ENCODE measurements at regions not wholly inside any gene's neighbourhood (a gene's known extent, or its start where the extent isn't known, plus 50 kb on each side); places are given as distances from the start of the nearest gene placed in this dataset.
A peak's percentile ranks its signal among the peaks of the same experiment; 100 is the strongest.

DNA sequence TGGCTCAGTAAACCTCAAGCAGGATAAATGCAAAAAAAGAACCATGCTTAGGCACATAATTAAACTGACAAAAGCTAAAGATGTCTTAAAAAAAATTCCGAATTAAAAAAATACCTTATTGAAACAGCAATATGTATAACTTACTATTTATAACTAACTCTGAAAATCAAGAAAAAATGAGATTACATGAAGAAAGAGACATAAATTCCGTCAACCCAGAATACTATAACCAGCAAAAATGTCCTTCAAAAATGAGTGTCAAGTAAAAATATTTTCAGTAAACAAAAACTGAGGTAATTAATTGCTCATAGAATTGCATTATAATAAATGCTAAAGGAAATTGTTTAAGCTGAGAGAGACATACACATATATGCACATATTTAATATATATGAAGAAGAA is 474.5 kb upstream of the SYT4 start:
- Histone ChIP-seq H3K27me3 (ENCODE audit: control insufficient read depth, insufficient read depth, low read length) (no peaks in the 10 kb centered on the region), H3K27ac (ENCODE audit: low read depth in 2 of 2, low read length in 2 of 2) (no peak overlapping the region), H3K4me3 (ENCODE audit: low read length in 3 of 3) (no peak overlapping the region), H3K4me1 (ENCODE audit: control insufficient read depth in 2 of 3, insufficient read depth in 2 of 3, low read depth in 1 of 3, low read length in 3 of 3) (no peaks in the 10 kb centered on the region), H3K9me3 (ENCODE audit: control insufficient read depth in 2 of 3, insufficient read depth in 1 of 3, low read length in 3 of 3) (peaks cover 0 to 12% (median 0%) of the 10 kb centered on the region in 3 donors), H3K9ac (ENCODE audit: low read length in 3 of 3) (no peak overlapping the region), H3K36me3 (ENCODE audit: control insufficient read depth in 2 of 3, insufficient read depth in 3 of 3, low read length in 3 of 3) (no peaks in the 10 kb centered on the region)
- TF ChIP-seq, protein P1, sequence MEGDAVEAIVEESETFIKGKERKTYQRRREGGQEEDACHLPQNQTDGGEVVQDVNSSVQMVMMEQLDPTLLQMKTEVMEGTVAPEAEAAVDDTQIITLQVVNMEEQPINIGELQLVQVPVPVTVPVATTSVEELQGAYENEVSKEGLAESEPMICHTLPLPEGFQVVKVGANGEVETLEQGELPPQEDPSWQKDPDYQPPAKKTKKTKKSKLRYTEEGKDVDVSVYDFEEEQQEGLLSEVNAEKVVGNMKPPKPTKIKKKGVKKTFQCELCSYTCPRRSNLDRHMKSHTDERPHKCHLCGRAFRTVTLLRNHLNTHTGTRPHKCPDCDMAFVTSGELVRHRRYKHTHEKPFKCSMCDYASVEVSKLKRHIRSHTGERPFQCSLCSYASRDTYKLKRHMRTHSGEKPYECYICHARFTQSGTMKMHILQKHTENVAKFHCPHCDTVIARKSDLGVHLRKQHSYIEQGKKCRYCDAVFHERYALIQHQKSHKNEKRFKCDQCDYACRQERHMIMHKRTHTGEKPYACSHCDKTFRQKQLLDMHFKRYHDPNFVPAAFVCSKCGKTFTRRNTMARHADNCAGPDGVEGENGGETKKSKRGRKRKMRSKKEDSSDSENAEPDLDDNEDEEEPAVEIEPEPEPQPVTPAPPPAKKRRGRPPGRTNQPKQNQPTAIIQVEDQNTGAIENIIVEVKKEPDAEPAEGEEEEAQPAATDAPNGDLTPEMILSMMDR (IDR thresholded peaks at IDR 0.05; ENCODE audit: borderline replicate concordance, extremely low read depth, insufficient read depth): no peak
- FAIRE-seq (no peak), DNase-seq (peak in 2 of 5 donors; percentile 4 to 10)
- intact Hi-C loops (cut with DNase I): no loop called here

DNA sequence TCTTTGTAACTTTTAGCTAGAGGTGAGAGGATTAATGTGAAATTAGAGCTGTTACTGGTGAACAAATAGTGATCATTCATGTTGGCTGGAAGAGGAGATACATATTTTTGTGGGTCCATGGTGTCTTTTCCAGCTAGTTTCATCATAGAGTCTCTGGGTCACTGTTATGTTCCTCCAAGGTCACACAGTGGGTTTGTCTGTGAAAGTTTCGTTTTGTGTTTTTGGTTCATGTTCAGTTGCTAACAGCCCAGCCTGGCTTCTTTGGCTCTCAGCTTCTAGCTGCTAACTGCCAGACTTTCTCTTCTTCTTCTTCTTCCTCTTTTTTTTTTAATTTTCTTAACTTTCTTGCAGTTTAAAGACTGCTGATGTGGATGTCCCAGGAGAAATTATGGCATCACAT is 480.0 kb upstream of the SYT4 start:
- H3K27ac ChIP-seq (ENCODE audit: low read depth in 2 of 2, low read length in 2 of 2): no peak overlapping the region

DNA sequence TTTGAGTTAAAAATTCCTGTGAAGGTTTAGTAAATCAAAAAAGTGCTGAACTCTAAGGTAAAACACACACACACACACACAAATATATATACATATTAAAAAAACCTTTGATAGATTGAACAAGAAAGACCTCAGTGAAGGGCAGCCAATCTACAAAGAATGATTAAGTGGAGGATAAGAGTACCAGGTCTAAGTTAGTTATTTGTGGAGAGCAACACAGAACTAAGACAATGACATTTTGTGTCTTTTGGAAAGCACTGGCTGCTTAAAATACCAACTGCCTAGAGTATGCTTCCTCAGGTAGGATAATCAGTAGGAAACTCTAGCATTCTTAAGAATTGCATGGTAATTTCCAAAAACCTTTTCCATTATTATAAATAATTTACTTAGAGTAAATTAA is 481.4 kb upstream of the SYT4 start:
- FAIRE-seq: no peak

More for the DNA sequence above, 480.0 kb upstream of the SYT4 start:
- H3K9me3 ChIP-seq (ENCODE audit: control insufficient read depth in 2 of 3, insufficient read depth in 1 of 3, low read length in 3 of 3): no peaks in the 10 kb centered on the region
- TF ChIP-seq, protein P1 (IDR thresholded peaks at IDR 0.05; ENCODE audit: borderline replicate concordance, extremely low read depth, insufficient read depth): no peak
- FAIRE-seq (no peak), DNase-seq (no peak)
- no peaks in the 10 kb centered on the region for H3K4me1 ChIP-seq (ENCODE audit: control insufficient read depth in 2 of 3, insufficient read depth in 2 of 3, low read depth in 1 of 3, low read length in 3 of 3)
- intact Hi-C loops (cut with DNase I): no loop called here
- H3K27me3 ChIP-seq (ENCODE audit: control insufficient read depth, insufficient read depth, low read length): no peaks in the 10 kb centered on the region
- H3K4me3 ChIP-seq (ENCODE audit: low read length in 3 of 3): no peak overlapping the region
- no peak overlapping the region for H3K9ac ChIP-seq (ENCODE audit: low read length in 3 of 3)
- H3K36me3 ChIP-seq (ENCODE audit: control insufficient read depth in 2 of 3, insufficient read depth in 3 of 3, low read length in 3 of 3): no peaks in the 10 kb centered on the region

More for the DNA sequence above, 481.4 kb upstream of the SYT4 start:
- no peaks in the 10 kb centered on the region for H3K27me3 ChIP-seq (ENCODE audit: control insufficient read depth, insufficient read depth, low read length)
- H3K9ac ChIP-seq (ENCODE audit: low read length in 3 of 3): no peak overlapping the region
- H3K27ac ChIP-seq (ENCODE audit: low read depth in 2 of 2, low read length in 2 of 2): no peak overlapping the region
- DNase-seq: no peak
- H3K4me3 ChIP-seq (ENCODE audit: low read length in 3 of 3): no peak overlapping the region
- TF ChIP-seq, protein P1 (IDR thresholded peaks at IDR 0.05; ENCODE audit: borderline replicate concordance, extremely low read depth, insufficient read depth): no peak
- no peaks in the 10 kb centered on the region for H3K36me3 ChIP-seq (ENCODE audit: control insufficient read depth in 2 of 3, insufficient read depth in 3 of 3, low read length in 3 of 3)
- intact Hi-C loops (cut with DNase I): no loop called here
- H3K4me1 ChIP-seq (ENCODE audit: control insufficient read depth in 2 of 3, insufficient read depth in 2 of 3, low read depth in 1 of 3, low read length in 3 of 3): no peaks in the 10 kb centered on the region
- H3K9me3 ChIP-seq (ENCODE audit: control insufficient read depth in 2 of 3, insufficient read depth in 1 of 3, low read length in 3 of 3): no peaks in the 10 kb centered on the region

Data from kidney (tissue), 13 donors.